ENCODE measurements at regions not wholly inside any gene's neighbourhood (a gene's known extent, or its start where the extent isn't known, plus 50 kb on each side); places are given as distances from the start of the nearest gene placed in this dataset.

DNA sequence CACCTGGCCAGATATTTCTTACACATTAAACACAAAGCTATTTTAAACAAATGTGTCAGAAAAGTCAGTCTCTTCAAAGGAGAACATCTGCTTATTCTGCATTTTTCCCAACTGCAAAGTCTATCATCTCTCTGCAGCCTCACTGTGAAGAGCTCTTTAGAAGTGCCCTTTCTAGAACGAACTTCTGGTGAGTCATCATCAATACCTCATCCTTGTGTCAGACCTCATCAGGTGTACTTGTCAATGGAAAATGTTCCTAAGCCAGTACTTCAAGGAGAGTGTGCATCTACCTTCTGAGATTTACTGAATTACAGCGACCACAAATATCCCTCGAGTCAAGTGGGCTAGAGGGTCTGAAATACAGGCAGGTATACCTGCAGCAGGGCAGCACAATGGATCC, 457.3 kb downstream of the LRIG3 start:
- intact Hi-C loops (cut with DNase I), result no loop called here

DNA sequence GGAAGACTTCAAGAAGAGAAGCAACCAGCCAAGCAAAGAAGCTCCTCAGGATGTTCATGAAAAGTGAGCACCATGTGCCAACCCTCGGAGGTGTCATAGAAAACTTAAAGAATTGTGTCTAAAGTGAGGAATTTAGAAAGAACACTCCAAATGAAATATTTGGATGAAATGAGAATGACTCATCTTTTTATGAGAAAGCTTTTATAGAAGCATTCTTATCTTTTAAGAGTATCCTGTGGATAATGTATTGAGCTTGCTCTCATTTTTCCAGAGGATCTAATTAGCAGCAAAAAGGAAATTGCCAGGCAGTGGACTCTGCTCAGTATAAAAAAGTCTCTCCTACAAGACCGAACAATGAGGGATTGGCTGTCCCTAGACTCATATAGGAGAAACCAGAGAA, 454.9 kb downstream of the LRIG3 start:
- Histone ChIP-seq H3K4me3 (no peak overlapping the region), H3K36me3 (no peaks in the 10 kb centered on the region), H3K27ac (no peak overlapping the region), H3K27me3 (no peaks in the 10 kb centered on the region), H3K4me1 (no peaks in the 10 kb centered on the region), H3K9me3 (peaks cover 0 to 13% (median 4%) of the 10 kb centered on the region in 12 donors)
- intact Hi-C loops (cut with DNase I), result no loop called here
- 77 to 89% (median 87%) methylated on average over 2 of the region's 2 CpGs for WGBS, 4 donors
- ATAC-seq, result no peak
- no peak for DNase-seq
- TF ChIP-seq, protein P1, sequence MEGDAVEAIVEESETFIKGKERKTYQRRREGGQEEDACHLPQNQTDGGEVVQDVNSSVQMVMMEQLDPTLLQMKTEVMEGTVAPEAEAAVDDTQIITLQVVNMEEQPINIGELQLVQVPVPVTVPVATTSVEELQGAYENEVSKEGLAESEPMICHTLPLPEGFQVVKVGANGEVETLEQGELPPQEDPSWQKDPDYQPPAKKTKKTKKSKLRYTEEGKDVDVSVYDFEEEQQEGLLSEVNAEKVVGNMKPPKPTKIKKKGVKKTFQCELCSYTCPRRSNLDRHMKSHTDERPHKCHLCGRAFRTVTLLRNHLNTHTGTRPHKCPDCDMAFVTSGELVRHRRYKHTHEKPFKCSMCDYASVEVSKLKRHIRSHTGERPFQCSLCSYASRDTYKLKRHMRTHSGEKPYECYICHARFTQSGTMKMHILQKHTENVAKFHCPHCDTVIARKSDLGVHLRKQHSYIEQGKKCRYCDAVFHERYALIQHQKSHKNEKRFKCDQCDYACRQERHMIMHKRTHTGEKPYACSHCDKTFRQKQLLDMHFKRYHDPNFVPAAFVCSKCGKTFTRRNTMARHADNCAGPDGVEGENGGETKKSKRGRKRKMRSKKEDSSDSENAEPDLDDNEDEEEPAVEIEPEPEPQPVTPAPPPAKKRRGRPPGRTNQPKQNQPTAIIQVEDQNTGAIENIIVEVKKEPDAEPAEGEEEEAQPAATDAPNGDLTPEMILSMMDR (IDR thresholded peaks at IDR 0.05), result no peak
- no peak for TF ChIP-seq POLR2A (IDR thresholded peaks at IDR 0.05)

More for the DNA sequence above, 457.3 kb downstream of the LRIG3 start:
- TF ChIP-seq, protein P1 (IDR thresholded peaks at IDR 0.05), result no peak
- no peak for TF ChIP-seq POLR2A (IDR thresholded peaks at IDR 0.05)
- Histone ChIP-seq H3K27ac (no peak overlapping the region), H3K36me3 (no peaks in the 10 kb centered on the region), H3K4me1 (no peaks in the 10 kb centered on the region), H3K27me3 (no peaks in the 10 kb centered on the region), H3K4me3 (no peak overlapping the region), H3K9me3 (peaks cover 0 to 13% (median 4%) of the 10 kb centered on the region in 12 donors)
- ATAC-seq (no peak), DNase-seq (no peak)
- WGBS, 4 donors, result 80 to 86% (median 82%) methylated on average over 3 of the region's 3 CpGs

DNA sequence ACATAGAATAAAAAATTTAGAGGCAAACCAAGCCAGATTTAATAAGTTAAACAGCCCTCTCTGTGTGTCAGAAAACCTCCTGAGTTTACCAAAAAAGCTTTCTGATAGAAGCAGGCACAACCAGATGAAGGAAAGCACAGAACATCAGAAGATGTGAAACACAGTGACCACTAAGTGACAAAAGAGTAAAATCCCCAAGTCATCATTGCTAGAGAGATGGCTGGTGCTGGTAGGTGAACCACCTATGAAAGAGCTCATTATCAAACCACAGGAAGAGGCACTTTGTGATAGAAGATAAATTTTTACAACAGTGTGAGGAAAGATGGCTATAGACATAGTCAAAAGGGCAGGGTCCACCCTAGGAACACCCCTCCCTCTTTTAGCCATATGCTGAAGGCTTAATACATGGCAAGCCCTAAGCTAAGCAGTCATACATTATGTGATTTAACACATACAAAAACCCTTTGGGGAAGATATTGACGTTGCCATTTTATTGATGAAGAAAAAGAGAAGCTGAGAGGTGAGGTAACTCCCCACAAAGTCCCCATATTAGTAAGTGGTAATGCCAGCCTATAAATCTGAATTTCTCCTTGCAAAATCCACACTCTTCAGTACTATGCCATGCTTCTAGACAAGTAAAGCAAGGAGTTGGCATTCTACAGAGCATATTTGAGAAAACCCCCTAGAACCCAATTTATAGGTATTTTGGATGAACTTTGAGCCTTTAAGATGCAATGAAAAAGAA, 449.9 kb downstream of the LRIG3 start:
- Histone ChIP-seq H3K9me3 (peaks cover 0 to 13% (median 5%) of the 10 kb centered on the region in 12 donors), H3K4me3 (no peak overlapping the region), H3K36me3 (no peaks in the 10 kb centered on the region), H3K4me1 (no peaks in the 10 kb centered on the region), H3K27ac (no peak overlapping the region), H3K27me3 (no peaks in the 10 kb centered on the region)
- 50 to 77% (median 64%) methylated on average over 1 of the region's 1 CpG for WGBS, 4 donors
- DNase-seq, result no peak
- intact Hi-C loops (cut with DNase I), result no loop called here
- no peak for TF ChIP-seq POLR2A (IDR thresholded peaks at IDR 0.05)
- TF ChIP-seq, protein P1 (IDR thresholded peaks at IDR 0.05), result no peak
- ATAC-seq, result no peak

DNA sequence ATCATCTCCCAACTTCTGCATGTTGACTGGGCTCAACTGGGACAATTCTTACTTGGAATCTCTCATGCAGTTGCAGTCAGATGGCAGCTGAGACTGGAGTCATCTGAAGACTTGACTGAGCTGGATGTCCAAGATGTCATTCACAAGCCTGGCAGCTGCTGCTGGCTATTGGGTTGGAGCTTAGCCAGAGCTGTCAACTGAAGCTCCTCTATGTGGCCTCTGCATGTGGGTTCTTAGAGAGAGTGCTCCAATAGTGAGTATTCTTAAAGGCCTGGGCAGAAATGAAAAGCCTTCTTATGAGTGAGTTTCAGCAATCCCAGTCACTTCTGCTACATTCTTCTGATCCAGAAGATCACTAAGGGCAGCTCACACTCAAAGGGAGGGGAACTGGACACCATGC, 440.9 kb downstream of the LRIG3 start:
- TF ChIP-seq, protein P1 (IDR thresholded peaks at IDR 0.05), result no peak
- no peak for TF ChIP-seq POLR2A (IDR thresholded peaks at IDR 0.05)
- peaks cover 0 to 3% (median 0%) of the 10 kb centered on the region in 12 donors for H3K9me3 ChIP-seq
- H3K4me3 ChIP-seq, result no peak overlapping the region
- H3K27me3 ChIP-seq, result no peaks in the 10 kb centered on the region
- no peaks in the 10 kb centered on the region for H3K36me3 ChIP-seq
- ATAC-seq, result no peak
- intact Hi-C loops (cut with DNase I), result no loop called here
- no peaks in the 10 kb centered on the region for H3K4me1 ChIP-seq
- no peak for DNase-seq
- H3K27ac ChIP-seq, result no peak overlapping the region
